ENCODE measurements at regions not wholly inside any gene's neighbourhood (a gene's known extent, or its start where the extent isn't known, plus 50 kb on each side); places are given as distances from the start of the nearest gene placed in this dataset.
A peak's percentile ranks its signal among the peaks of the same experiment; 100 is the strongest.

GRCh38 chr6:120804612-120805011 is 529.7 kb downstream of the TBC1D32 start:
- TF ChIP-seq ZNF114 (tag by site-specific recombination; IDR thresholded peaks at IDR 0.05) (no peak), ZNF146 (tag by site-specific recombination; IDR thresholded peaks at IDR 0.05) (peak; percentile 80)
- H3K36me3 ChIP-seq (ENCODE audit: control insufficient read depth in 2 of 2, insufficient read depth in 1 of 2, low read length in 2 of 2): no peaks in the 10 kb centered on the region
- H3K27ac ChIP-seq (ENCODE audit: extremely low read depth, low read depth, low read length): no peak overlapping the region
- no peaks in the 10 kb centered on the region for H3K4me1 ChIP-seq (ENCODE audit: control insufficient read depth, insufficient read depth, low read length)
- H3K9me3 ChIP-seq (ENCODE audit: control insufficient read depth, insufficient read depth, low read depth, low read length): no peaks in the 10 kb centered on the region
- CTCF ChIA-PET: no interaction called here
- POLR2A ChIA-PET: no interaction called here
- H3K4me3 ChIP-seq (ENCODE audit: low read depth, low read length): no peak overlapping the region

DNA sequence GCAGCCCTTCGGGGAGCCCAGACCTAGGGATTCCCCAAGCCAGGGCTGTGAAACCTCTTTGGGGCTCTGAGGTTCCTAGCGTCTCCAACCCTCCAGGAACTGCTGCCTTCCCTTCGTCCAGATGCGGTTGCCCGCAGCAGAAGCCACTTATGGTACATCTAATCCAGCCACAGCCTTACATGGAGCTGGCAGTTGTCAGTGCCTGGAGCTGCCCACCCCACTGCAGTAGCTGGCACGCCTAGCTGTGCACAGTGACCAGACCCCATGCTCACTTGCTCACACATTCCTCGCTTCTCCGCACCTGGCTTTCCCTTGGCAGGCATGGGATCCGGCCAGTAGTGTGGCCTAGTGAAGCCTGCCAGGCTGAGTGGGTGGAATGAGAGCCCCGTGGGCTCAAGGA is 547.6 kb downstream of the TBC1D32 start:
- no peaks in the 10 kb centered on the region for H3K9me3 ChIP-seq (ENCODE audit: control insufficient read depth, insufficient read depth, low read depth, low read length)
- no peaks in the 10 kb centered on the region for H3K4me1 ChIP-seq (ENCODE audit: control insufficient read depth, insufficient read depth, low read length)
- no peak overlapping the region for H3K4me3 ChIP-seq (ENCODE audit: low read depth, low read length)
- POLR2A ChIA-PET: no interaction called here
- TF ChIP-seq ZBTB26 (tag by site-specific recombination; optimal IDR thresholded peaks at IDR 0.05) (no peak), ZNF48 (tag by site-specific recombination; IDR thresholded peaks at IDR 0.05) (no peak), ZNF248 (tag by site-specific recombination; IDR thresholded peaks at IDR 0.05) (no peak), OVOL3 (tag by site-specific recombination; IDR thresholded peaks at IDR 0.05) (no peak), ZNF514 (tag by site-specific recombination; IDR thresholded peaks at IDR 0.05) (no peak), ZNF324 (tag by site-specific recombination; IDR thresholded peaks at IDR 0.05) (no peak), KLF7 (tag by site-specific recombination; IDR thresholded peaks at IDR 0.05; ENCODE audit: borderline replicate concordance) (no peak), ZNF112 (tag by site-specific recombination; IDR thresholded peaks at IDR 0.05) (no peak), ZNF473 (tag by site-specific recombination; IDR thresholded peaks at IDR 0.05) (no peak), ZBTB48 (tag by site-specific recombination; IDR thresholded peaks at IDR 0.05) (no peak), ZNF837 (tag by site-specific recombination; IDR thresholded peaks at IDR 0.05) (no peak), ZNF133 (tag by site-specific recombination; IDR thresholded peaks at IDR 0.05) (no peak), ZNF449 (tag by site-specific recombination; IDR thresholded peaks at IDR 0.05) (no peak), ZFP41 (tag by site-specific recombination; IDR thresholded peaks at IDR 0.05; ENCODE audit: borderline replicate concordance) (no peak), ZBTB1 (tag by site-specific recombination; IDR thresholded peaks at IDR 0.05) (no peak)
- TF ChIP-seq, protein P1, sequence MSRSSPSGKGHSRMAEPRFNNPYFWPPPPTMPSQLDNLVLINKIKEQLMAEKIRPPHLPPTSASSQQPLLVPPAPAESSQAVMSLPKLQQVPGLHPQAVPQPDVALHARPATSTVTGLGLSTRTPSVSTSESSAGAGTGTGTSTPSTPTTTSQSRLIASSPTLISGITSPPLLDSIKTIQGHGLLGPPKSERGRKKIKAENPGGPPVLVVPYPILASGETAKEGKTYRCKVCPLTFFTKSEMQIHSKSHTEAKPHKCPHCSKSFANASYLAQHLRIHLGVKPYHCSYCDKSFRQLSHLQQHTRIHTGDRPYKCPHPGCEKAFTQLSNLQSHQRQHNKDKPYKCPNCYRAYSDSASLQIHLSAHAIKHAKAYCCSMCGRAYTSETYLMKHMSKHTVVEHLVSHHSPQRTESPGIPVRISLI (tag by site-specific recombination; IDR thresholded peaks at IDR 0.05): no peak
- TF ChIP-seq, protein P2, sequence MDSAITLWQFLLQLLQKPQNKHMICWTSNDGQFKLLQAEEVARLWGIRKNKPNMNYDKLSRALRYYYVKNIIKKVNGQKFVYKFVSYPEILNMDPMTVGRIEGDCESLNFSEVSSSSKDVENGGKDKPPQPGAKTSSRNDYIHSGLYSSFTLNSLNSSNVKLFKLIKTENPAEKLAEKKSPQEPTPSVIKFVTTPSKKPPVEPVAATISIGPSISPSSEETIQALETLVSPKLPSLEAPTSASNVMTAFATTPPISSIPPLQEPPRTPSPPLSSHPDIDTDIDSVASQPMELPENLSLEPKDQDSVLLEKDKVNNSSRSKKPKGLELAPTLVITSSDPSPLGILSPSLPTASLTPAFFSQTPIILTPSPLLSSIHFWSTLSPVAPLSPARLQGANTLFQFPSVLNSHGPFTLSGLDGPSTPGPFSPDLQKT (IDR thresholded peaks at IDR 0.05; ENCODE audit: borderline replicate concordance, low read depth, low read length): no peak
- H3K36me3 ChIP-seq (ENCODE audit: control insufficient read depth in 2 of 2, insufficient read depth in 1 of 2, low read length in 2 of 2): no peaks in the 10 kb centered on the region
- H3K27ac ChIP-seq (ENCODE audit: extremely low read depth, low read depth, low read length): no peak overlapping the region
- CTCF ChIA-PET: interaction anchor here (0.7 kb wide), 1 partner anchor 980 kb away, joined by 5 read pairs; no protein-coding TSS in a partner anchor

- H3K27ac ChIP-seq (ENCODE audit: extremely low read depth, low read depth, low read length): no peak overlapping the region
- ChIA-PET POLR2A (no interaction called here), CTCF (interaction anchor here (0.7 kb wide), 1 partner anchor 980 kb away, joined by 5 read pairs; no protein-coding TSS in a partner anchor)
- no peaks in the 10 kb centered on the region for H3K4me1 ChIP-seq (ENCODE audit: control insufficient read depth, insufficient read depth, low read length)
- H3K9me3 ChIP-seq (ENCODE audit: control insufficient read depth, insufficient read depth, low read depth, low read length): no peaks in the 10 kb centered on the region
- no peaks in the 10 kb centered on the region for H3K36me3 ChIP-seq (ENCODE audit: control insufficient read depth in 2 of 2, insufficient read depth in 1 of 2, low read length in 2 of 2)
- no peak overlapping the region for H3K4me3 ChIP-seq (ENCODE audit: low read depth, low read length)
- TF ChIP-seq ZNF398 (tag by site-specific recombination; IDR thresholded peaks at IDR 0.05) (no peak), ZNF366 (tag by site-specific recombination; conservative IDR thresholded peaks at IDR 0.05) (no peak), ZNF561 (tag by site-specific recombination; IDR thresholded peaks at IDR 0.05; ENCODE audit: borderline replicate concordance) (no peak), ZNF555 (tag by site-specific recombination; conservative IDR thresholded peaks at IDR 0.05) (no peak)
- TF ChIP-seq, protein P3, sequence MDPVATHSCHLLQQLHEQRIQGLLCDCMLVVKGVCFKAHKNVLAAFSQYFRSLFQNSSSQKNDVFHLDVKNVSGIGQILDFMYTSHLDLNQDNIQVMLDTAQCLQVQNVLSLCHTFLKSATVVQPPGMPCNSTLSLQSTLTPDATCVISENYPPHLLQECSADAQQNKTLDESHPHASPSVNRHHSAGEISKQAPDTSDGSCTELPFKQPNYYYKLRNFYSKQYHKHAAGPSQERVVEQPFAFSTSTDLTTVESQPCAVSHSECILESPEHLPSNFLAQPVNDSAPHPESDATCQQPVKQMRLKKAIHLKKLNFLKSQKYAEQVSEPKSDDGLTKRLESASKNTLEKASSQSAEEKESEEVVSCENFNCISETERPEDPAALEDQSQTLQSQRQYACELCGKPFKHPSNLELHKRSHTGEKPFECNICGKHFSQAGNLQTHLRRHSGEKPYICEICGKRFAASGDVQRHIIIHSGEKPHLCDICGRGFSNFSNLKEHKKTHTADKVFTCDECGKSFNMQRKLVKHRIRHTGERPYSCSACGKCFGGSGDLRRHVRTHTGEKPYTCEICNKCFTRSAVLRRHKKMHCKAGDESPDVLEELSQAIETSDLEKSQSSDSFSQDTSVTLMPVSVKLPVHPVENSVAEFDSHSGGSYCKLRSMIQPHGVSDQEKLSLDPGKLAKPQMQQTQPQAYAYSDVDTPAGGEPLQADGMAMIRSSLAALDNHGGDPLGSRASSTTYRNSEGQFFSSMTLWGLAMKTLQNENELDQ (tag by site-specific recombination; IDR thresholded peaks at IDR 0.05; ENCODE audit: low read depth): no peak
These were observed 548.0 kb downstream of the TBC1D32 start for GRCh38 chr6:120786256-120786655.

All from HEK293 (cell line).